Pulmonary artery endothelial cell (primary cell): ENCODE measurements at regions not wholly inside any gene's neighbourhood (a gene's known extent, or its start where the extent isn't known, plus 50 kb on each side); places are given as distances from the start of the nearest gene placed in this dataset.

Experiments
- DNase-seq: peaks from one replicate; pipeline ENCODE4 v3.0.0-alpha.2; 2011; ENCODE audit warnings: low read depth, low spot score

DNA sequence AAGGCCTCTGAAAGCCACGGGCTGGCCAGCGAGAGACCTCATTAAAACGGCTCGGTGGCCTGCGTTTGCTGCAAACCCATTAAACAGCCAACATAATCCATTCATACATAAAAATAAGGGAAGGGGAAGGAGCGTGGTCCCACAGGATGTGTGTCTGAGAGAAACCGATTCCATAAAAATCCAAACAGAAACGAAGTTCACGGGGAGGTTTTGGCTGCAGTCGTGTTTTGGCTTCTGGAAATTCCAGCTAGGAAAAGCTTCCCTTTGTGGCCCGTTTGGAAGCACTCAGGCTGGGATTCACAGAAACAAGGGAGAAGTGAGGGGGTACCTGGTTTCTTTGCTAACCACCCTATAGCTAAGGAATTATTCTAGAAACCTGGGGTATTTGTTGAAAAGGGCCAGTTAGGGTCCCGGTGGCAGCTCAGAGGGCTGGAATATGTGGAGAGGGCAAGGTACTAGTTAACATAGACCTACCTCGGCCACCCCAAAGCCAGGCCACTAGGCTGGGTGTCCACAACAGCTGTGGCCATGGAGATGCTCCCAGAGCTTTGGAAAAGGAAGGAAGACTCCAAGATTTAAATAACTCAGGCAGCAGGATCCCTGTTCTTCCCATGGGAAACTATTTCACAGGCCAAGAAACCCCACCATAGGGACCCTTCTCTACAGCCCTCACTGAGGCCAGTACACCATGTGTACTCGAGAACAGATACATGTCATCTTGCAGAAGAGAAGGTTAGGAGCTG lies 166.8 kb downstream of the BCOR start:
- no peak for DNase-seq

DNA sequence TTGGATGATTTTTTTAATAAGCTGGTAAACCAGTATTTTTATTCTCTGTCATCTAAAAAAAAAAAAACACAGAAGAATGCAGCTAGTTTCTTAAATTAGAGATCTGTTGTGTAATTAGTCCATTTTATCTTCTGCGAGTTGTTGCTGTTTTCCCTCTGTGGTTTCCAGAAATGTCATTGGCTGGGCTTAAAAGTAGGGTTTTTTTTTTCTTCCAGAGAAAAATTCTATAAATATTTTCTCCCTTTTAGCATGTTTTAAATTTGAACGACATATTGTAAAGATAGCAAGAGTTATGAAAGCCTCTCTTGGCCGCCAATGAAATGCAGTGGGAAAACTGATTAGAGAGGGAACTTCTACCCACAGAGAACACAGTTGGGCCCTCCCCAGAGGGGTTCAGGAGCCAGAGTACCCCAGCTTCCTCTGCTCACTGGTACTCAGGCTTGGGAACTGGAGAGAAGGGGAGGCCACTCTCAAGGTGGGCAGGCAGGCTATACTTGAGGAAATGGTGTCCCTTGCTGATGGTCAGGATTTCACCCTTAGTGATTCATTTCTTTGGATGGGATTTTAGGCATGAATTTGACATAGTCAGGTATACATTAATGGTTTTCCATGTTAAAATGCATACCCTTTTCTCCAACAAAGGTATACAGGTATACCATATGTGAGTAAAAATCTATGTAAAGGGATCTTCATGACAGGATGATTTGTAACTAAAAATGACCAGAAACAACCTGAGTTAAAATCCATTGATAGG lies 166.1 kb downstream of the BCOR start:
- DNase-seq = no peak

DNA sequence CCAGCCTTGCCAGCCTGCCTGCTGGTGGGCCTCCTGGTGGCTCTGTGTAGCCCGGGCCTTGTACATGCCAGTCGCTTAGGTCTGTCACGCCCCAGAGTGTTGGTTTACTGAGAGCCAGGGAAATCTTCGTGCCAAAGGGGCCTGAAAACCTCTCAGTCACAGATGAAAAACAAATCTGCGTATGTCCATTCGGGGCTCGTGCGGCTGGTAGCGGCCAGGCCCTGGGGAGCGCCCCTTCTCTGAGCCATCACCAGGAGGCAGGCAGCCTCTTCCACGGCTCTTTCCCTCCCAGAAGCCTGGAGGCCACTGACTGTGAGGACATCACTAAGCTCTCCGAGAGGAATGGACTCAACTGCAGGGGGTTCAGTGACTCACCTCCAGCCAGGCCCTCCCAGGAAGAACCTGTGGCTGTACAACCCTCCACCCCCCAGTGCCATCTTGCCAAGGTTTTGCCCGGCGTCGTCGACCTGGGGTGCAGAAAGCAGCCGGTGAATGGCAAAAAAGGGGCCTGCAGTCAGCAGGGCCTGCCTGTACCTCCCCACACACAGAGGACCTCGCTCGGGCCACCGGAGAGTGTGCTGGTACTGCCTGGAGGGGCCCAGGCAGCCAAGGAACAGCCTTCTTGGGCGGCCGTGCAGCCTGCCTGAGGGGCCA lies 162.2 kb downstream of the BCOR start:
- no peak for DNase-seq

DNA sequence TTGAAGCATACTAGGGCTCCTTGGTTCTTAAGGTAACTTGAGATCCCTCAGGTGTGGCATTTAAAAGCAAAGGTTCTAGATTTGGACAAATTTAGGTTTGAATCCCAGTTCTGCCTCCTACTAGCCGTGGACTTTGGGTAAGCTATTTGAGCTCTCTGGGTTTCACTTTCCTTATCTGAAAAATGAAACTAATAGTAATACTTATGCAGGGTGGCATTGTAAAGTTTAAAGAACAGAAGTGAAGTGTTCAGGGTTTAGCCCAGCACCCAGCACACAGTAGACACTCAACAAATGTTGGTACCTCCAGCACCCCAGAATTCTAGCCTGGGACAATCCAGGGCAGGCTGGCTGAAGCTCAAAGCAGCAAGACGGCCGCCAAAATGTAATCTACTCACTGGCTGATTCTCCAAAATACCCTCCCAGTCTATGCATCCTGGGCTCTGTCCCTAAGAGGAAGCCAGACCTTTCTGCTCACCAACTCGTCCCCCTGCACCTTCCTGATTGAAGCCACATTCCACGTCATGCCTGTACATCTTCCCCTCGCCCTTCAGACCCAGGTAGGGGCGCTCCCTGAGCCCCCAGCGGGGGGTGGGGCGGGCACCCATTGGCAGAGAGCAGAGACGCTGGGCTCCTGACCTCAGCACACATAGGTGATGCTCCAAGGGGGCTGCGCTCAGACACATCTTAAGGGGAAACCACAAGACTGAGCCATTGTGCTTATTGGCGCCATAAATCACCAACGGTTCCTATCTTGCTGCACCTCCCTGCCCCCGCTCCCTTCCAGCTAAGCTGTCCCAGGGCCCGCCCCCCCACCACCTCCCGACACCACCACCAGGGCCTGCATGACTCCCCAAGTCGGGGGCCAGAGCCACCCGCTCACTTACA lies 160.6 kb downstream of the BCOR start:
- no peak for DNase-seq

DNA sequence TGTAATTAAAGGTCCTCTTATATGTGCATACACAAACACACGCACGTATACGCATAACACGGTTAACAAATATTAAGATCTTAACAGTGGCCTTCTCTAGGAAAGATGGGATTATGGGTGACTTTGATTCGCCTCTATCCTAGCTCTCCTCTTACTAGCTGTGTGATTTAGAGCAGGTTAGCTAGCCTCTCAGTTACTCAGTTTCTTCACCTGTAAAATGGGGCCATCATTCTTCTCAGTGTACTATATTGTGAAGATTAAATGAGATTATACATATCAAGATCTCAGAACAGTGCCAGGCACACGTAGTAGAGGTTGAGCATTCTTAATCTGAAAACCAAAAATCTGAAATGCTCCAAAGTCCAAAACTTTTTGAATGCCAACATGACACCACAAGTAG lies 159.3 kb downstream of the BCOR start:
- DNase-seq = no peak

DNA sequence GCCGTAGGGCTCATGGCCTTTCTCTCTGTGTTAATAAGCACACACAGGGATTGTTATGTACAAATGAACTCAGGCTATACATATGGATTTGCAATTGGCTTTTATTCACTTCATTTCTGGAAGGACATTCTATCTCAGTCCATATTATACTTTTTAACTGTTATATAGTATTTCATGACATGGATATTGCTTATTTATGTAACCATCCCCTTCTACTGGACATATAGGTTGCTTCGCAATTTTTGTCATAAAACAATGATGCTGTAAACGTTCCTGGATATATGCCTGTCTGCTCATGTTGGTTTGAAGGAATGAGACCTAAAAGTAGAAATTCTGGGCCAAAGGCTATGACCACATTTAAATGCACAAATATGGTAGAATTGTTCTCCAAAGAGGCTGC lies 158.1 kb downstream of the BCOR start:
- DNase-seq = no peak

DNA sequence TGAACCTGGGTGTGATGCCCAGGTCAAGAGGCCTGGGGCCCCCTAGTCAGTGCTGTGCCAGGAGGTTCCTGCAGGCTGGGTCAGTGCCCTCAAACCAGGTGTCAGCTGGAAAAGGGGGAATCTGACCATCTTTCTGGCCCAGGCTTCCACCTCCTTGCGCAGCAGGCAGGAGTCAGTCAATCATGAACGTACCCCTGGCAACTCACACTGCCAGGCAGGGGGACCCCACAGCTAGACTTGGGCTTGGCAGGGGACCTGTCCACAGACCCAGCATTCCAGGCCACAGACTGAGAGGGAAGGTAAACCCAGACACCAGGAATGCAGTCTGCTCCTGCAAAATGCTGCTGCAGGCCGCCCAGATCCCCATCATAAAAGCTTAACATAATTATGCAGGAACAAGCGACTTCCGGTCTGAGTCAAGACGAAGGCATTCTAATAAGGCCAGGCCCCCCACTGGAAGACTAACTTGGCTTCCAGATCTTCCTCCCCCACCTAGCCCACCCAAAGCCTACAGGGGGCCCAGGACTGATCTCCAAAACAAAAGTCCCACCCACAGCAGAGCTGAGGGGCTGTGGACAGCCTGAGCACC lies 156.3 kb downstream of the BCOR start:
- no peak for DNase-seq

DNA sequence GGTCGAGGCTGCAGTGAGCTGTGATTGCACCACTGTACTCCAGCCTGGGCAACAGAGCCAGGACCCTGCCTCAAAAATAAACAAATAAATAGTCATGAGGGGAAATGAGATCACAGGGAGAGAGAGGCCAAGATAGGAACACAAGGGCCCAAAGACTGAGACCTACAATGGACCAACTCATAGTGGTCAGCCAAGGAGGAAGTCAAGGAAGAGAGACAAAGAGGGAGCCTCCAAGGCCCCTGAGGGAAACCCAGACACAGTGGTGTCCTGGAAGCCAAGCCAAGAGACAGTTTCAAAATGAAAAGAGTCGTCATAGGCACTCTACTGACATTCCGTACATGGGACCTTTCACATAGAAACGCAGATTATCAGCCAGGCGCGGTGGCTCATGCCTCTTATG lies 153.3 kb downstream of the BCOR start:
- DNase-seq = no peak

DNA sequence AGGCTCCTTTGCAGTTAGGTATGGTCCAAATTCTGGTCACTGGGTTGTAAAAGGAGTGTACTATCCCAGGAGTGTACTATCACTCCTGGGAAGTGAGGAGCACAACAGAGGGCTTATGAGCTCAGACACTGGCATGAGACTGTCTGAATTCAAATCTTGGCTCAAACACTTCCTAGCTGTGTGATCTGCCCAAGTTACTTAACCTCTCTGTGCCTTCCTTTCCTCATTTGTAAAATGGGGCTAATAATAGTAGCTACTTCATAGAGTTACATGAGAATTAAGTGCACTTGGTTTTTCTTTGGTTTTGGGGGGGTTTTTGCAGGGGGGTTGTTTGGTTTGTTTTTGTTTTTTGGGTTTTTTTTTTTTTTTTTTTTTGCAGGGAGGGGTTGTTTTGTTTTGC lies 152.0 kb downstream of the BCOR start:
- no peak for DNase-seq

DNA sequence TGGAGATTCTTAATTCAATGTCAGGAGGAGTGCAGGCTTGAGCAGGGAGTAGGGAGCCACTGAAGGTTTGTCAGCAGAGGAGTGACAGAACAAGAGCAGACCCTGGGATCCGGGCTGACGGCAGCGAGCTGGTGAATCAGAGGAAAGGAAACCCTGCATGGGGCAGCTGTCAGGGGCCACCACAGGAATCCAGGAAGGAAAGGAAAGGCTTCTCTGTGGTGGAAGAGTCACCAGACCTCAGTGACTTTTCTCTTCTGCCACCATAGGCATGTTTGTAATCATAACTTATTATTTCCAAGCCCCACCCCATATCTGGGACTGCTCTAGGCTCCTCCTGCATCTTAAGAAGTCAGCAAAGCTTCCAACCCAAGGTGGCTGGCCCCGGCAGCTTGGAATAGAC lies 150.9 kb downstream of the BCOR start:
- DNase-seq = no peak

DNA sequence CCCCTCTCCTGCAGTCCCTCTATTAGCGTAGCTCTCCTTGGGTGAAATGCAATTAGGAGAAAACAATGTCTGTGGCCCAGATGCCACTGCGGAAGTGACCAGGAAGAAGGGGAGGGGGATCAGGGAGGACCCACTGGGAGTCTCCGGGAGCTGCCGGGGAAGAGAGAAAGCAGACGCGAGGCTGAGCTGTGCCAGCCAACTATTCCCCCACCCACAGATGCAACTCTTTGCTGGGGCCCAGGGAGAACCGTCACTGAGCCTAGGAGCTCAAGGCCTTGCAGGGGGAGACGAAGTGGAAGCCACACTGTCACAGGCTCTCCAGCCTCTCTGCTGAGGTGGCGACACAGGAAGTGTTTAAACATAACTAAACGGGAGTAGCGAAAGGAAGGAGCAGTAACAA lies 149.2 kb downstream of the BCOR start:
- DNase-seq = no peak

DNA sequence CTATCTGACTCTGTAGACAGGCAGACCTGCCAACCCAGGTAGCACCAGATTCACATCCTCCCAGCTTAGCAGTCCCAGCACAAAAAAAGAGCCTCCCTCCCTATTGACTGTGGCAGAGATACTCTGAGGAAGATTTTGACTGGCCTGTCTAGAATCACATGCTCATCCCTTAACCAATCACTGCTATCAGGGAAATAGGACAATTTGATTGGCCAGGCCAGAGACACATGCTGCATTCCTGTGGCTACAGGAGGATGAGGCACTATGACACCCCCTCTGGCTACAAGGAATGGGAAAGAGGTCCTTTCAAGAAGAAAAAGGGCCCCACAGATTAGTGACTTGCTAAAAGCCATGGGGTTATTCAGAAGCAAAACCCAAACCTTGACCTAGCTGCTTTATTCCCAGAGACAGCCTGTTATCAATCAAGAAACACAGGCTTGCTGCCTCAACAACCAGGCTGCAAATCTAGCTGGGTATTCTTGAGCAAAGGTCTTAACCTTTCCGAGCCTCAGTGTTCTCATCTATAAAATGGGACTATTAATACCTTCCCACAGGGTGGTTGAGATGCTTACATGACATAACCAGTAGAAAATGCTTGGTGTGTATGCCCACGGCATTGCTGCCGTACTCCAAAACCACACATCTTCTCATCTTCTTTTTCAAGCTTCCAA lies 147.6 kb downstream of the BCOR start:
- DNase-seq = no peak

DNA sequence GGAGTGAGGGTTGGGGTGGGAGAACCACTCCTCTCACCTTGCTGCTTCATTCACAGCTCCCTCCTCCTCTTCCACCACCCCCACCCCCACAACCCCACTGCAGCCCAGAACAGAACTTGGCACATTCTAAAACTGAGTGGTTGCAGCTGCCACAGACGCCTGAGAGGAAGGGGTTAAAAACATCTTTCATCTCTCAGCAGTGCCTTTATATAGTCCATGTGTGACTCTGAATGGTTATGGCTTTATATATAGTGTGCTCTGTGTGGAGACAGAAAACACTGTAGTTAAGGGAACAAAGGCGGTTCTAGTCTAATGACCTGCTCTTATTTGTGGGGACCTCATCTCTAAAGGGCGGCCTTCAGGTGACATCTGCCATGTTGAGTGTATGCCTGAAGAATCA lies 144.8 kb downstream of the BCOR start:
- no peak for DNase-seq

DNA sequence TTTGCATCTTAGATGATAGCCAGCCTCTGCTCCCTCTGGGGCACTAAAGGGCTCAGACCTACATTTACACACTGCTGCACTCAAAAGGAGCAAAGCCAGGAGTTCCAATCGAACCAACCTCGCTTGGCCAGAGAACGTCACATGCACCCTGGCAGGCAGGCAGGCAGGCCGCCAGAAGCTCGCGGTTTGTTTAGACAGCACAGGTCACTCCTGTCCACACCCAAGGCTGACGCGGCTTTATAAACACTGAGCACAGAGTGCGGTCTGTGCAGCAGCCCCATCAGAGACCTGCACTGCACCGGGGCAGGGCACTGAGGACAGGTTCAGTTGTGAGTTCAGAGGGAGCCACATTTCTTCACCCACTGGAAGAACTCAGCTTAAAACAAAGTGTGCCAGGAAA lies 143.9 kb downstream of the BCOR start:
- DNase-seq = no peak

DNA sequence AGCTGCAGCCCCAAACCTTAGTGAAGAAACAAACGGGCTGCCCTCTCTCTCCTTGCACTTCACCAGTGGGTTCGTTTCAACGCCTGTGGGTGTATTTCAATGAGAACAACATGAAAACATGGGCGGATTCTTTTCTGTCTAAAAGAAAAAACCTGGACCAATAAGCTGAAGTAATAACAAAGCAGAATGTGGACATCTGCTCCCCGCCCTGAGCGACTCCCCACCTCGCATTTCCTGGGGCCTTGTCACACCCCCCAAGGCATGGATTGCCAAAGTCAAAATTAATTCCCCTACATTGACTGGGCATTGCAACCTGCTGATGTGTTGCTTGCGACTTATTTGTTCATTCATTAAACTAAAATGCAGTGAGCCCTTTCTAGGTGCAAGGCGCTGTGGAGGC lies 142.9 kb downstream of the BCOR start:
- no peak for DNase-seq

DNA sequence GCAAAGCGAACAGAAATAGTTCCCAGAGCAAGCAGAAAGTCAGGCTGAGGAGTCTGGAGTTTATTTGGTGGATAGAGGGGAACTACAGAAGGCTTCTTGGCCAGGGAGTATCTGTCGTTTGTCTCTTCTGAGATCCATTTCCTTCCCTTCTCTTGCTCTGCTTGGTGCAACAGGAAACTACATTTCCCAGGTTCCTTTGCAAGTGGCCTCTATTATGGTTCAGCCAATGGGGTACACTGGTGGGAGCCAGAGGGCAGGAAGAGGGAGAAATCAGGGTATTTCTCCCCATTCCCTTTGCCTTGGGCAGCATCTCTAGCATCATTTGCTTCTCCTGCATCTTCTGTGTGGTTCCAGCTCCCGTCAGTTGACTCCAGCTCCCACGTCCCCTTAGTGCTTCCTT lies 142.1 kb downstream of the BCOR start:
- DNase-seq = no peak

DNA sequence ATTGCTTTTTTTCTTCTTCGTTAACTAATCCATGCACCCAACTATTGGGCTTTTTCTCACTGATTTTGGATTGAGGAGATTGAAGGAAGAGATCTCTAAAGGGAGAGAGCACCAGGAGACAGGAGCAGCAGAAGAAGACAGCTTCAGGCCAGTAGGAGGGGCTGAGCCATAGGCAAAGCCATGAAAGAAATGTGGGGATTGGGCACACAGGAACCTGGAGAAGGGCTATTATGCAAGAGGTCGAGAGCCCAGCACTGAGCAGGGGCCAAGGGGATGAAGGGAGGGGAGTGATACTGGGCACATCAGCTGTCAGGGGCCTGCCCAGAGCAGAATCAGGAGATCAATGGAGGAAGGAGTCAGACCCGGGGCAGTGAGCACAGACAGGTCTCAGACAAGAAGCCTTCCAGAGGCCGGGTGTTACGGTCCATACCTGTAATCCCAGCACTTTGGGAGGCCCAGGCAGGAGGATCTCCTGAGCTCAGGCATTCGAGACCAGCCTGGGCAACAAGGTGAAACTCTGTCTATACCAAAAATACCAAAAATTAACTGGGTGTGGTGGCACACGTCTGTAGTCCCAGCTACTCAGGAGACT lies 140.9 kb downstream of the BCOR start:
- DNase-seq = no peak

DNA sequence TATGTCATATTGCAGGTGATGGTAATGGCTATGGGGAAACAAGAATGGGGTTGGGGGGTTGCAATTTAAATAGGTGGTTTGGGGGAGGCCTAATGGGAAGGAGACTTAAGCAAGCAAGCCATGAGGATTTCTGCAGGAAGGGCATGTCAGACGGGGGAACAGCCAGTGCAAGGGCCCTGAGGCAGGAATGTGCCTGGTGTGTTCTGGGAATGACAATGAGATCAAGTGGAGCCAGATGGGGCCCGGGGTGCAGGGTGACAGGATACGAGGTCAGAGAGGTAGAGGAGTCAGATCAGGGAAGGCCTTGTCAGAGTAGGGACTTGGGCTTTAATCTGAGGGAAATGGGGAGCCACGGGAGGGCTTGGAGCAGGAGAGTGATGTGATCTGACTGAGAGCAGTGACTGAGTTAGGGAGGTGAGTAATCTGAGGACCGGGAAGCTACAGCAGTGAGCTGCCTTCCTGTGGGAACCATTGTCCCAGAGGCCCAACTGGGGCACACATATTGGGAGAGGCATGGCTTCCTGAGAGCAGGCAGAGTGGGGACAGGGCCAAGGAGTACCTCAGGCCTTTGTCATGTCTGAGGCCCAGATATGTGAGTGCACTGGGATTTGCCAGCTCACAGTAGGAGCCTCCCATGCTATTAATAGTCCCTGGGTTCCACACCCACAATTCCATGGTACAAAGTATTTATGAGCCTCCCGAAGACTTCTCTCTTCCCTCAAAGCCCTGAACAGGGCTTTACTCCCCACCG lies 139.8 kb downstream of the BCOR start:
- no peak for DNase-seq

DNA sequence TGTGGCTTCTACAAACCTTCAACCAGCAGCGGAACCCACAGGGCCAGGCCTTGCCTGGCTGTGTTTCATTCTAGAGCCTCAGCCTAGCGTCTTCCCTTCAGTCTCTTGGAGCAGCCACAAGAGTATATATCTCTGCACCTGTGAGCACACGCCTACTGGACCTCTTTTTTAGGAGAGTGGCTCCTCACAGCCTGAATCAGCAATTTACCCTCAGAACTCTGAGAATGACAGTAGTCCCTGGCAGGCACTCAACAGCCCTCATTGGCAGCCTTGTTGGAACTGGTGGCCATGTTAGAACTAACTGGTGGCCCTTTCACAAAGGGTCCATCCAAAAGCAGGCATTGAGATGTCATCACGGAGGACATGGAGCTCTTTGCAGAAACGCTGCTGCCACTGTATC lies 138.9 kb downstream of the BCOR start:
- DNase-seq = no peak

DNA sequence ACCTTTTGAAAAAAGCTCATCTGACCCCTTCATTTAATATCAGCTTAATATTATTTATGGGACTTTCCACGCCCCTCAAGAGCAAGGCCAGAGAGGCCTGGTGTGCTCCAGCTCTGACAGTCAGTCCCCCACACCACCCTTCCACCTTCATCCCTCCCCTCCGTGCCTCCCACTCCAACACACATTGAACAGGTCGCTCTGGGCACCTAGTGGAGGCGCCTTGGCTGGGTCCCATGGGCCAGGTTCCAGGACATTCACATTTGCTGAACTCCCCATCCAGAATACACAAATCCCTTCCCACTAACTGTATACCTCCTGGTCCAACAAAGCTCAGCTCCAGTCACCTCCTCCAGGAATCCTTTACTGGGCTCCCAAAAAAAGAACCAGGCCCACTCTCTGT lies 137.5 kb downstream of the BCOR start:
- DNase-seq = no peak
